Hepatocyte (in vitro differentiated cells): ENCODE measurements at regions not wholly inside any gene's neighbourhood (a gene's known extent, or its start where the extent isn't known, plus 50 kb on each side); places are given as distances from the start of the nearest gene placed in this dataset.

Source experiments
- CTCF ChIP-seq: fragments of 200-600 bp; sonication (generic); IDR thresholded peaks from 2 replicates; pipeline ENCODE4 v1.5.1; 2016; ENCODE audit warnings: antibody characterized with exemption, mild to moderate bottlenecking; ENCODE audit not compliant: poor library complexity
- EZH2 ChIP-seq: fragments of 200-600 bp; sonication (generic); IDR thresholded peaks from 2 replicates; pipeline ENCODE4 v1.6.1; 2016; ENCODE audit warnings: antibody characterized with exemption, mild to moderate bottlenecking, borderline replicate concordance
- EZH2phosphoT487 ChIP-seq: fragments of 200-600 bp; sonication (generic); IDR thresholded peaks from one replicate; pipeline ENCODE4 v1.6.1; 2018; ENCODE audit warnings: antibody characterized with exemption, mild to moderate bottlenecking, low read depth, moderate library complexity; ENCODE audit not compliant: unreplicated experiment, severe bottlenecking

GRCh38 chr14:38047195-38047902 is 160.4 kb upstream of the SSTR1 start:
- TF ChIP-seq CTCF (no peak), EZH2 (no peak), EZH2phosphoT487 (no peak)
